HG03571 (cell line): ENCODE measurements at regions not wholly inside any gene's neighbourhood (a gene's known extent, or its start where the extent isn't known, plus 50 kb on each side); places are given as distances from the start of the nearest gene placed in this dataset.

Experiments used
- ATAC-seq: cut with Tn5 transposase; IDR thresholded peaks from one replicate; pipeline ENCODE4 v1.9.1; 2021; ENCODE audit not compliant: unreplicated experiment

- no peak for ATAC-seq
Measured at GRCh38 chr6:113576310-113576709, 280.8 kb upstream of the MARCKS start.

GRCh38 chr6:113578691-113579090 lies 278.5 kb upstream of the MARCKS start:
- no peak for ATAC-seq

DNA sequence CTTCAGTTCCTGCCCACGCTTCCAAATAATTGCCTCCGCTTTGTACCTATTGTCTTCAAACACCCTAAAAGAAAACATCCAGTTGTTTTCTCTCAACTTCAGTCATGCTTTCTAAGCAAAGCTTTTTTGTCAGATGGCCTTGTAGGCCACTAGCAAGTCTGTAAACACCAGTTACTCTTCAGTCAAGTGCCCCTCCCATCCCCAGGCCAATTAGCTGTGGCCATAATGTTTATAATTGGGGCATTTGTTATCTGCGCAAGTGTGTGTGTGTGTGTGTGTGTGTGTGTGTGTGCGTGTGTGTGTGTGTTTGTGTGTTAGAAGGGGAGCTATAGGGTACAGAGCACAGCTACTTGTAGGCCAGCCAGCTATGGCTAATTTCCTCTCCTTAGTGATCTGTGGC lies 272.4 kb upstream of the MARCKS start:
- ATAC-seq: no peak

DNA sequence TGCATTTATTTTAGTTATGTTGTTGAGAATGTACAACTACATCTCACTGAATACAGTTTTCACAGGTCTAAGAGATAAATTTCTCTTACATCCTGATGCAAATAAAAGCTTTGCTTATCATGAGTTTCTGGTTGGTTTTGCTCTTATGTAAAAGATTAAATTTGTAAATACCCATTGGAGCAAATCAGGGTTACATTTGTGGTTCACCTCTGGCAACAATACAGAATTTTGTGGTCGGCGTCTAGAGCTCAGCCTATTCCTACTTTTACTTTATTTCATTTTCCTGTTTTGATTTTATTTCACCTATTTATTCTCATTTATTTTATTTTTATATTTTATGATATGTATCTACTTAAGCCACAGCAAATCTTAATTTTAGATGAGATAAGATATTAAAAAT lies 271.9 kb upstream of the MARCKS start:
- ATAC-seq: no peak

- ATAC-seq: no peak
Measured at GRCh38 chr6:113586413-113587077, 270.6 kb upstream of the MARCKS start.

DNA sequence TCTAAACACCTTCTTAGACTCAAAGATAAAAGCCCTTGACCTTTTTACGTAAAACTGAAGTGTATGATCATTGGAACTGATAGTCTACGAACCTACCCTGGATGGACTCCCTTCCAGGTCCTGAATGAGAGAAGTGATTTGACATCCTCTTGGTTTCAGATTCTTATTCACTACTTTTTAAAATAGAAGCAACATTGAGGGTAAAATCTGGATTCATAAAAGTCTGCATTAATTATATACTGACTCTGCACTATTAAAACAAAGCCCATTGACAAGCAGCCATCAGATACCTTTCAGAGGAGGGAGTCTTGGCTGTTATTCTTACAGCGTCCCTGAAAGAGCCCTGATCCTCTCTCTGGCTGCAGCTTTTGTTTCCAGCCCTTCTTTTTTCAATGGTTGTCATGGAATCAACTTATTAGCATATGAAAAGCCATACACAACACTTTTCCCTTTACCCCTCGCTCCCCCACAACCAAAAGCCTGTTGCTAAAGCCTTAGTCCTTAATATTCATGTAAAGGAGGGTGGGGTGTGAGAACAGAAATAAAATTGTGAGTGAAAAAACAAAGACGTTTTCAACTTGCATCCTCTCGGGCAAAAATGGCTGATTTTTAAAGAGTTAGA lies 270.0 kb upstream of the MARCKS start:
- ATAC-seq: no peak

DNA sequence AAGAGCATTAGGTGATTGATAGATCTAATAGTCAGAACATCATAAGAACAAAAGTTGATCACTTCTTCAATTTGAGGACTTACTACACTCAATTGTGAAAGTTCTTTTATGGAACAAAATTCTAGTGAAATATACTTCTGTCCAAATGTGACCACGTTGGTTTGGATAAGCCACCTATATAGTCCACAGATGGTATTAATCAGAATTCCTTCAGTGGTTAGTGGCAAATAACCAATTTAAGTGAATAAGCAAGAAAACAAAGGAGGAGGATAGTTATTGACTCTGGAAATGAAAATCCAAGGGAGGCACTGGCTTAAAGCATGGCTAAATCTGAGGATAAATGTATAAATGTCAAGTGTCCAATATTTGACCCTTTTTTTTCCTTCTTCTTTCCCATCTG lies 268.5 kb upstream of the MARCKS start:
- no peak for ATAC-seq

GRCh38 chr6:113591896-113592827 lies 265.0 kb upstream of the MARCKS start:
- ATAC-seq: peak; percentile 59

DNA sequence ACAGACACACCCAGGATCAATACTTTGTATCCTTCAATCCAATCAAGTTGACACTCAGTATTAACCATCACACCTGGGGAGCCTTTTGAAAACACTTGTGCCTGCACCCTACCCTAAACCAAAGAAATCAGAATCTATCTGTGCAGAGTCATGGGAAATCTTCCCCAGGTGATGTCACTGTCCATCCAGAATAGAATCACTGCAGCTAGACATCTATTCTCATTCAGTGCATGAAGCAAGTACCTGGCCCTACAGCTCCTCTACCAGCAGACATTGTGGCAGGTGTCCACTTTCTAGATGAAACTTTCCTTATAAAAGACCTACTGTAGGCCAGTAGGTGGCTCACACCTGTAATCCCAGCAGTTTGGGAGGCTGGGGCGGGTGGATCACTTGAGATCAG lies 262.4 kb upstream of the MARCKS start:
- no peak for ATAC-seq

DNA sequence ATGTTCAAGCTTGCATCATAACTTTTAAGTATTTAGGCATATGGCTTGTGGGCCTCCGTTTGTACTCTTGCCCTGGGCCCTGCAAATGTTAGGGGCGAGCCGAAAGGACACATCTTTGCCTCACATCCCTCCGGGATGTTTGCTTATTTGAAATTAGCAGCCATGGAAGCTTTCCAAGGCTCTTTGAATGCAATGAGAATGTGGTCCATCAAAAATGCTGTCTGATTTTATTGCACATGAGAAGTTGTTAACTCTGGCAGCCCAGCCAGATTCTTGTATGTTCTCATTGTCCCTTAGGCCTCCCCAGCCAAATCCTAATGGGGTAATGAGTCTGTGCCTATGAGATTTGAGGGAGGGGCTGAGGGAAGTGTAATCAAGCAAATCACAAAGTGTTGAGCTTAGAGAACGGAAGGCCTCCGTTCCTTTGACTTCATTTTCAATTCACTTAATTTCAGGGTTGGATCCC lies 261.2 kb upstream of the MARCKS start:
- no peak for ATAC-seq

DNA sequence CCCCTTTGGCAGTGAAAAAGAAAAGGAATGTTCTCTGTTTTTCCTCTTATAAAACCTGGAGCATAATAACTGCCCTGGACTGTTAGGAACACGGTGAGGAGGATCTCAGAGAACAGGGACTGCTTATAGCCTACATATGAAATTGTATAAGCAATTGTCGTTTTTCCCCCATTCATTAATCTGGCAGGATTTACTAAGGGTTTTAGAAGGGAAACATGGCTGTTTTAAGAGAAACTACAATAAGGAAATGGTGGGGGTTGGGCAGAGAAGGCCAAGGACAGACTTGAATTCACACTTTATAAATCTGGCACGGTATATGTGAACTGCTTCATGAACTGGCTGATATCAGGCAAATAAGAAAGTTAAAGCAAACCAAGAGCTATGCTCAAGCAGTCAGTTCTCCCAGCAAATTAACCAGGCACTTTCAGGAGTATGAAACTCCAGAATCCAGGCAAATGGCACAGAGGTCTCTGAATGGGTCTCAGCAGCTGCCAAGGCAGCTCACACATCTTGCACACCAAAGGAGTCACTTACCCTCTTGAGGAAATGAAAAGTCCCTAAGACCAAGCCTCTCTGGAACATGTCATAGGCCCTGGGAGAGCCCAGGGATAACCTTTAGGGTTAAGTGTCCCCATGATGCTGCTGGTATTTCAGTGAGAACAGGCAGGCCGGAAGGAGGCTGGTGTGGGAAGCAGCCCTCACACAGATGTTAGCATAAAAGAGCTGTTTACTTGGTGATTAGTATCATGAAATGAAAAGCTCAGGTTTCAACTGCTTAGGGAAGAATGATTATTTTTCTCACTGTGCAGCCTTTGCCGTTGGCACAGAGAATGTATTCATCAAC lies 260.5 kb upstream of the MARCKS start:
- ATAC-seq: no peak

- ATAC-seq: no peak
Measured at GRCh38 chr6:113597231-113597583, 259.9 kb upstream of the MARCKS start.

DNA sequence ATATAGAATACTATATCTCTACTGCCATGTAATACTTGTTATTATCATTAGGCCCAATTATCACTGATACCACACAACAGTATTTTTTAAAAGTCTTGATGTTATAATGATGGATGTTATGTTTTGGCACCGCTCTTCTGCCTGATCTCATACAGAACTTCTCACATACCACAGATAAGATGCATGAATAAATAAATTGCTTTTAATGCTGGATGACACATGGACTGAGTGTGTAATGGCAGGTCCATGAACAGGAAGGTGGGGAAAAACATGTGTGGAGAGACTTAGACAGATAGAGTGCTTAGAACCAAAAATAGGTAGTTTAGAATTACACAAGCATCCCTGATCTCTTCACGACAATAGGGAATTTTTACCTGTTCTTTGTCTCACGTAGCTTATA lies 258.4 kb upstream of the MARCKS start:
- ATAC-seq: no peak

DNA sequence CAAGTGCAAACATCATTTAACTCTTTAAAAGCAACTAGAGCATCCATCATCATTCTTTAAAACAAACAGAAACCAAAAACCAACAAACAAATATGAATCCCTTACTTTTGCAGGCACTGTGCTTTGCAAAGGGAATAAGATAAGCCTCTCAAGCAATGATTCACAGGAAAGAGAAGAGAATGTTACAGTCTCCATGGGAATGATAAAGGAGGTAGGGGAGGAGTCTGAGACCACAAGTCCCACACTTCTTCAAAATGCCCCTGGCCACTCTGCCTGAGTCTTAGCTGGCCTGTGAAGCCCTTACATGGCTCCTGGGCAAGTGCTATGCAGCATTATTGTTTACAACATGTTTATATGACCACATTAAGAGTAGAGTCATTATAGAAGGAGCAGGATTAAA lies 257.7 kb upstream of the MARCKS start:
- no peak for ATAC-seq

- ATAC-seq: no peak
Measured at GRCh38 chr6:113600551-113601339, 256.4 kb upstream of the MARCKS start.

- ATAC-seq: no peak
Measured at GRCh38 chr6:113607821-113608545, 249.2 kb upstream of the MARCKS start.

DNA sequence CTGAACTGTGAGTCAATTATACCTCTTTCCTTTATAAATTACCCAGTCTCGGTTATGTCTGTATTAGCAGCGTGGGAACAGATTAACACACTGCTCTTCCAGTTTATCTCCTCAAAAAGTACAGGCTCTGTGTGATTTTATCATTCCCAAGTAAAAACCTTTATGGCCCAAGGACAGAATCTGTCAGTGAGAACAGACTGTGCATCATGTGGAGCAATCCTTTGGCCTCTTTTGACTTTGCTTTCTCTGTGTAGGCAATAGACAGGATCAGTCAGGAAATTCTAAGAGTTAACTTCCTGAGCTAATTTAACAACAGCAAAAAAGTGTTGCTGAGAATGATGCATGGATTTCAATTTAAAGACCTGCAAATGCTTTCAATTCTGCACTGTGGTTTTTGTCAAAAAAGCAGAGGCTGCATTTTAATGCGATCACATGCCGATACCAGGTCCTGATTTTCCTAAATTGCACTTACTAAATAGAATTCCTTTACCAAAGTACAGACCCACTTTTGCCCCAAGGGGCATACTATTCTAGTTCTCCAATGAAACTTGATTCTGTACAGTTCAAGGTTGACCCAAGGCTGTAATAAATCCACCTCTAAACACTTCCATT lies 246.7 kb upstream of the MARCKS start:
- ATAC-seq: no peak

DNA sequence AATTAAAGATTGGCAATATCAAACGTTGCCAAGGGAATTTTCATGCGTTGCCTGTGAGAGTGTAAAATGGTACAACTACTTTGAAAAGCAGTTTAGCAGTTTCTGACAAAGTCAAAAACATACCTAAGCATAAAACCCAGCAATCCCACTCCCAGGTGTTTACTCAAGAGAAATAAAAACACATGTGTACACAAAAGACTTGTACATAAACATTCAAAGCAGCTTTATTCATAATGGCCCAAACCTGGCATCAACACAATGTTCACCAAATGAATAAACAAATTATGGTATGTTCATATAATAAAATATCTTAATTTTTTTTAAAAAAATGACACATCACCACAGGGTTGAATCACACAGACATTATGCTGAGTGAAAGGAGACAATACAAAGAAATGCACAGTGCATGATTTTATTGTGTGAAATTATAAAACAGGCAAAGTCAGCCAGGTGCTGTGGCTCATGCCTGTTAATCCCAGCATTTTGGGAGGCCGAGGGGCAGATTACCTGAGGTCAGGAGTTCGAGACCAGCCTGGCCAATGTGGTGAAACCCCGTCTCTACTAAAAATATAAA lies 240.4 kb upstream of the MARCKS start:
- no peak for ATAC-seq

GRCh38 chr6:113619077-113619476 lies 238.1 kb upstream of the MARCKS start:
- no peak for ATAC-seq
